ENCODE measurements at regions not wholly inside any gene's neighbourhood (a gene's known extent, or its start where the extent isn't known, plus 50 kb on each side); places are given as distances from the start of the nearest gene placed in this dataset.

GRCh38 chr3:139109271-139109670 is 64.6 kb upstream of the PRR23C start:
- TF ChIP-seq POLR2AphosphoS5 (IDR thresholded peaks at IDR 0.05; ENCODE audit: low read depth, low read length) (no peak), POLR2A (IDR thresholded peaks at IDR 0.05; ENCODE audit: low read depth, low read length) (no peak), TAF1 (IDR thresholded peaks at IDR 0.05; ENCODE audit: borderline replicate concordance, low read depth, low read length) (no peak)

Measured in GM12892 (cell line).